Spleen (tissue), 7 donors: ENCODE measurements at regions not wholly inside any gene's neighbourhood (a gene's known extent, or its start where the extent isn't known, plus 50 kb on each side); places are given as distances from the start of the nearest gene placed in this dataset.

Experiments
- POLR2A ChIP-seq, 3 donors: fragments of 450-650 bp; IDR thresholded peaks; one replicate each; pipeline ENCODE4 v1.5.1; 2017; ENCODE audit warnings: antibody characterized with exemption in 3 of 3, mild to moderate bottlenecking in 1 of 3
- POLR2AphosphoS5 ChIP-seq, 3 donors: sonication (generic); formaldehyde crosslinking; IDR thresholded peaks; one replicate each; pipeline ENCODE4 v1.5.1; 2017; ENCODE audit warnings: antibody characterized with exemption in 3 of 3
- TF ChIP-seq, protein P1 (sequence below), 11 experiments: fragments of 200-600 bp in 7 of 11; fragments of 450-650 bp in 4 of 11; sonication (generic) in 4 of 11; IDR thresholded peaks in 8 of 11; conservative IDR thresholded peaks in 3 of 11; 1 replicate in 7 of 11; 2 replicates in 4 of 11; pipeline versions ENCODE4 v1.4.0 to v1.8.0; 2016 to 2021; ENCODE audit warnings: antibody characterized with exemption in 11 of 11, inconsistent platforms in 4 of 11, mild to moderate bottlenecking in 1 of 11
- donor health status: DM: no; HTN: no; CAD: no; lungs with moderate emphysema.
- donor health status: DM: no; HTN: no; CAD: no.
- donor health status: DM: no; HTN: no; CAD: no.

DNA sequence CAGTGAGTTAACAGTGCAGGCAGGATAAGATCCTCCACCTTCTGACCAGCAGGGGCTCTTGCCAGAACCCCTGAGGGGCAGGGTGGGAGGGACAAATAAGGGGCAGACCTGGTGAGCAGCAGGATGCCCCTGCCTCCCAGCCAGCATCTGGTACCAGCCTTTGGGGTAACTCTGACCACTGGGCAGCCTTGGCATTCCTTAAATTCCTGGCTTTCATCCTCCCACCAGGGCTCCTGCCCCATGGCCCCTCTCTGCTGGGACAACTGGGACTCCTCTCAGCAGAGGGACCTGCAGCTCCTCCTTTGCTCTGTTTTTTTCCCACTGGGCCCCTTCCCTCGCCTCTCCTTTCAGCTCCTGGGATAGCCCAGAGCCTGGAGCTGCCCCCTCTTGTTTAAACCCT, 98.0 kb upstream of the CD82 start:
- TF ChIP-seq, protein P1, sequence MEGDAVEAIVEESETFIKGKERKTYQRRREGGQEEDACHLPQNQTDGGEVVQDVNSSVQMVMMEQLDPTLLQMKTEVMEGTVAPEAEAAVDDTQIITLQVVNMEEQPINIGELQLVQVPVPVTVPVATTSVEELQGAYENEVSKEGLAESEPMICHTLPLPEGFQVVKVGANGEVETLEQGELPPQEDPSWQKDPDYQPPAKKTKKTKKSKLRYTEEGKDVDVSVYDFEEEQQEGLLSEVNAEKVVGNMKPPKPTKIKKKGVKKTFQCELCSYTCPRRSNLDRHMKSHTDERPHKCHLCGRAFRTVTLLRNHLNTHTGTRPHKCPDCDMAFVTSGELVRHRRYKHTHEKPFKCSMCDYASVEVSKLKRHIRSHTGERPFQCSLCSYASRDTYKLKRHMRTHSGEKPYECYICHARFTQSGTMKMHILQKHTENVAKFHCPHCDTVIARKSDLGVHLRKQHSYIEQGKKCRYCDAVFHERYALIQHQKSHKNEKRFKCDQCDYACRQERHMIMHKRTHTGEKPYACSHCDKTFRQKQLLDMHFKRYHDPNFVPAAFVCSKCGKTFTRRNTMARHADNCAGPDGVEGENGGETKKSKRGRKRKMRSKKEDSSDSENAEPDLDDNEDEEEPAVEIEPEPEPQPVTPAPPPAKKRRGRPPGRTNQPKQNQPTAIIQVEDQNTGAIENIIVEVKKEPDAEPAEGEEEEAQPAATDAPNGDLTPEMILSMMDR (IDR thresholded peaks at IDR 0.05 in 8 of 11, conservative IDR thresholded peaks at IDR 0.05 in 3 of 11) = no peak
- TF ChIP-seq POLR2A (IDR thresholded peaks at IDR 0.05) (no peak), POLR2AphosphoS5 (IDR thresholded peaks at IDR 0.05) (no peak)
